PFSK-1 (cell line): ENCODE measurements at regions not wholly inside any gene's neighbourhood (a gene's known extent, or its start where the extent isn't known, plus 50 kb on each side); places are given as distances from the start of the nearest gene placed in this dataset.

Experiments
- FOXP2 ChIP-seq: optimal IDR thresholded peaks from 2 replicates; pipeline ENCODE3; 2011; ENCODE audit warnings: borderline replicate concordance, control low read depth, inconsistent platforms; ENCODE audit not compliant: insufficient read depth; ENCODE audit errors: extremely low read length, extremely low read depth
- POLR2AphosphoS5 ChIP-seq: IDR thresholded peaks from 2 replicates; pipeline ENCODE4 v1.6.1; 2012; ENCODE audit warnings: low read depth, mild to moderate bottlenecking, control low read depth, low read length, moderate library complexity
- REST ChIP-seq, 2 experiments: IDR thresholded peaks; 2 replicates each; pipeline versions ENCODE4 v1.6.1 to v1.8.0; 2011 to 2012; ENCODE audit warnings: low read depth in 2 of 2, low read length in 2 of 2, control low read depth in 1 of 2, inconsistent platforms in 1 of 2, mild to moderate bottlenecking in 1 of 2, moderate library complexity in 1 of 2; ENCODE audit not compliant: insufficient read depth in 1 of 2
- SIN3A ChIP-seq: IDR thresholded peaks from 2 replicates; pipeline ENCODE4 v1.6.1; 2012; ENCODE audit warnings: mild to moderate bottlenecking, low read length, moderate library complexity, borderline replicate concordance; ENCODE audit not compliant: insufficient read depth
- TAF1 ChIP-seq: IDR thresholded peaks from 2 replicates; pipeline ENCODE4 v1.6.1; 2012; ENCODE audit warnings: low read length, control low read depth, borderline replicate concordance; ENCODE audit not compliant: insufficient read depth

GRCh38 chr10:42990721-42991441 lies 86.0 kb upstream of the RET start:
- no peak for TF ChIP-seq SIN3A
- TF ChIP-seq POLR2AphosphoS5 = no peak
- no peak for TF ChIP-seq FOXP2
- TF ChIP-seq REST (IDR thresholded peaks at IDR 0.05; ENCODE audit: insufficient read depth in 1 of 2, low read depth in 2 of 2, low read length in 2 of 2) = no peak
- no peak for TF ChIP-seq TAF1

- TF ChIP-seq FOXP2 (no peak), TAF1 (no peak), REST (IDR thresholded peaks at IDR 0.05; ENCODE audit: insufficient read depth in 1 of 2, low read depth in 2 of 2, low read length in 2 of 2) (no peak), POLR2AphosphoS5 (no peak), SIN3A (no peak)
Observed at GRCh38 chr10:42991442-42992098, 85.3 kb upstream of the RET start.

- TF ChIP-seq REST (IDR thresholded peaks at IDR 0.05; ENCODE audit: insufficient read depth in 1 of 2, low read depth in 2 of 2, low read length in 2 of 2) = no peak
- TF ChIP-seq POLR2AphosphoS5 = no peak
- no peak for TF ChIP-seq TAF1
- TF ChIP-seq FOXP2 = no peak
- TF ChIP-seq SIN3A = no peak
Observed at GRCh38 chr10:42992156-42992956, 84.5 kb upstream of the RET start.

GRCh38 chr10:42992957-42993390 lies 83.9 kb upstream of the RET start:
- TF ChIP-seq REST (IDR thresholded peaks at IDR 0.05; ENCODE audit: insufficient read depth in 1 of 2, low read depth in 2 of 2, low read length in 2 of 2) = no peak
- TF ChIP-seq SIN3A = no peak
- TF ChIP-seq POLR2AphosphoS5 = no peak
- no peak for TF ChIP-seq FOXP2
- TF ChIP-seq TAF1 = no peak
